Liver (tissue), 8 donors: ENCODE measurements at regions not wholly inside any gene's neighbourhood (a gene's known extent, or its start where the extent isn't known, plus 50 kb on each side); places are given as distances from the start of the nearest gene placed in this dataset.

Experiments used
- DNase-seq: peaks from one replicate; pipeline ENCODE4 v3.0.0-alpha.2; 2017; ENCODE audit warnings: low spot score
- H3K27ac ChIP-seq, 2 donors: one replicate each; pipeline ENCODE4 v1.7.0; 2013; ENCODE audit warnings: inconsistent platforms in 2 of 2, low read length in 2 of 2, control low read depth in 1 of 2, low read depth in 1 of 2, mild to moderate bottlenecking in 1 of 2
- H3K27me3 ChIP-seq, 4 donors: one replicate each; pipeline versions ENCODE4 v1.6.1 to v1.7.0; 2013; ENCODE audit warnings: low read length in 3 of 4, inconsistent platforms in 1 of 4, mild to moderate bottlenecking in 1 of 4, moderate library complexity in 1 of 4; ENCODE audit not compliant: control insufficient read depth in 4 of 4, insufficient read depth in 4 of 4
- H3K36me3 ChIP-seq, 4 donors: one replicate each; pipeline versions ENCODE4 v1.6.1 to v1.7.0; 2013; ENCODE audit warnings: low read length in 3 of 4, mild to moderate bottlenecking in 3 of 4, low read depth in 1 of 4, moderate library complexity in 1 of 4; ENCODE audit not compliant: control insufficient read depth in 4 of 4, insufficient read depth in 3 of 4
- H3K4me1 ChIP-seq, 4 donors: one replicate each; pipeline versions ENCODE4 v1.6.1 to v1.7.0; 2013; ENCODE audit warnings: low read length in 3 of 4, mild to moderate bottlenecking in 3 of 4, moderate library complexity in 1 of 4; ENCODE audit not compliant: control insufficient read depth in 4 of 4, insufficient read depth in 4 of 4
- H3K4me3 ChIP-seq, 3 donors: one replicate each; pipeline versions ENCODE4 v1.6.1 to v1.7.0; 2013; ENCODE audit warnings: low read length in 3 of 3, control low read depth in 1 of 3, low read depth in 1 of 3, mild to moderate bottlenecking in 1 of 3
- H3K9ac ChIP-seq, 2 donors: one replicate each; pipeline ENCODE4 v1.7.0; 2013; ENCODE audit warnings: low read length in 2 of 2, mild to moderate bottlenecking in 2 of 2, moderate library complexity in 2 of 2, control low read depth in 1 of 2, low read depth in 1 of 2
- H3K9me3 ChIP-seq, 4 donors: one replicate each; pipeline versions ENCODE4 v1.6.1 to v1.7.0; 2013; ENCODE audit warnings: low read length in 3 of 4; ENCODE audit not compliant: control insufficient read depth in 4 of 4
- EGR1 ChIP-seq, 2 donors: IDR thresholded peaks; 2 replicates each; pipeline ENCODE4 v1.6.1; 2016 to 2018; ENCODE audit warnings: antibody characterized with exemption in 2 of 2, low read depth in 2 of 2
- FOXA2 ChIP-seq: IDR thresholded peaks from 2 replicates; pipeline ENCODE4 v1.6.1; 2016; ENCODE audit warnings: antibody characterized with exemption
- GABPA ChIP-seq, 2 donors: IDR thresholded peaks in 1 of 2; conservative IDR thresholded peaks in 1 of 2; 2 replicates each; pipeline ENCODE4 v1.6.1; 2016; ENCODE audit warnings: antibody characterized with exemption in 2 of 2, mild to moderate bottlenecking in 1 of 2, moderate library complexity in 1 of 2
- HNF4G ChIP-seq: IDR thresholded peaks from 2 replicates; pipeline ENCODE4 v1.6.1; 2016; ENCODE audit warnings: antibody characterized with exemption
- JUND ChIP-seq, 2 donors: IDR thresholded peaks; 2 replicates each; pipeline ENCODE4 v1.6.1; 2016; ENCODE audit warnings: antibody characterized with exemption in 2 of 2
- NR2F2 ChIP-seq: IDR thresholded peaks from 2 replicates; pipeline ENCODE4 v1.6.1; 2016; ENCODE audit warnings: antibody characterized with exemption
- RAD21 ChIP-seq, 2 donors: IDR thresholded peaks; 2 replicates each; pipeline ENCODE4 v1.6.1; 2016; ENCODE audit warnings: antibody characterized with exemption in 2 of 2, mild to moderate bottlenecking in 2 of 2
- RXRA ChIP-seq, 2 donors: IDR thresholded peaks; 2 replicates each; pipeline ENCODE4 v1.6.1; 2017 to 2018; ENCODE audit warnings: antibody characterized with exemption in 2 of 2, mild to moderate bottlenecking in 1 of 2
- SP1 ChIP-seq: IDR thresholded peaks from 2 replicates; pipeline ENCODE4 v1.6.1; 2018; ENCODE audit warnings: antibody characterized with exemption, mild to moderate bottlenecking
- TAF1 ChIP-seq: conservative IDR thresholded peaks from 2 replicates; pipeline ENCODE4 v1.6.1; 2016; ENCODE audit warnings: antibody characterized with exemption, mild to moderate bottlenecking
- YY1 ChIP-seq: IDR thresholded peaks from 2 replicates; pipeline ENCODE4 v1.6.1; 2016; ENCODE audit warnings: antibody characterized with exemption, mild to moderate bottlenecking
- WGBS: extraction: QIAGEN DNeasy Blood & Tissue Kit; methylation state at CpG from one replicate; pipeline ENCODE4 v1.1.7; 2013; 5-methylcytosine and 5-hydroxymethylcytosine counted together
- TF ChIP-seq, protein P1 (sequence below): fragments of 150-350 bp; IDR thresholded peaks from 2 replicates; pipeline ENCODE4 v1.5.1; 2017; ENCODE audit warnings: improper control_type of control experiment, low read depth, low read length; ENCODE audit not compliant: missing input control
- TF ChIP-seq, protein P2 (sequence below): IDR thresholded peaks from 2 replicates; pipeline ENCODE4 v1.6.1; 2016; ENCODE audit warnings: antibody characterized with exemption
- TF ChIP-seq, protein P3 (sequence below): IDR thresholded peaks from 2 replicates; pipeline ENCODE4 v1.6.1; 2016; ENCODE audit warnings: antibody characterized with exemption
- TF ChIP-seq, protein P4 (sequence below): IDR thresholded peaks from 2 replicates; pipeline ENCODE4 v1.6.1; 2016; ENCODE audit warnings: antibody characterized with exemption, mild to moderate bottlenecking
- TF ChIP-seq, protein P5 (sequence below): IDR thresholded peaks from 2 replicates; pipeline ENCODE4 v1.6.1; 2016; ENCODE audit warnings: antibody characterized with exemption
- donor health status: healthy.
- donor health status: healthy.
- donor health status: healthy.
- donor health status: healthy.
- donor health status: healthy.

DNA sequence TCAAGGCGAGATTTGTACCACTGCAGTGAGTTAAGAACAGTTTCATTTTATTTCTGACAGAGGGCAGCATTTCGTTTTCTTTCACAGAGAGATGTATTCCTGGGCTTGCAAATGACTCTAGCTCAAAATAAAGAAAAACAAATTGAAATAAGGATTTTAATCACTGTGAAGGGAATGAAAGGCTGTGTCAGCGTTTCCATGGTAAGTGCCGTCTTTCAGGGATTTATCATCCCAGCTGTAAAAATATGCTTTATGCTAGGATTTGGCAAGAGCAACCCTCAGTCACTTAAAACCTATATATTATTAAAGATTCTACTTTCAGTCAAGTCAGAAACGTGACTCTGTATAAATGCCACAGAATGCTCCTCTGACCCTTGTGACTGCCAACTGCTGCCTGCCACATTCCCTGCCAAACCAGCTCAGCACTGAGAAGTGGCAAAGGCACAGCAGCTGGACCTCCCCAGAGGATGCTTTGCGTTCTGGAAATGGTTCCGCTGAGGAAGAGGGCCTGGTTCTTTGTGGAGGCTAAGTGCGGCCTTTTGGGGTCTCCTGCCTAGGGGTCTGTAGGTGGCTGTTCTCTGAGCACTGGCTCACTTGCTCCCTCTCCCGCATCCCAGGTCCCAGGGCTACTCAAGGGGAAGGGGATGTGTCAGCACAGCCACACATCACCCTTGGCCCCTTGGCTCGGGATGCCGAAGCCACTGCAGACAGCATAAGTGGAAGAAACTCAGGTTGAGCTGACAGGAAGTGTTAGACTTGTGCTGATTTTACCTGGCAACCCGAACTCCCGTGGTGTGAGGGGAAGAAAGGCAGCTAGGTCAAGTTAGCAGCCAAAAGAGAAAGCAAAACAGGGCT, 56.6 kb upstream of the POMGNT2 start:
- Histone ChIP-seq H3K9me3 (no peaks in the 10 kb centered on the region), H3K27ac (peak overlapping the region in 1 of 2 donors; percentile 48), H3K4me3 (no peak overlapping the region), H3K36me3 (no peaks in the 10 kb centered on the region), H3K4me1 (peaks cover 0 to 8% (median 2%) of the 10 kb centered on the region in 4 donors), H3K27me3 (no peaks in the 10 kb centered on the region), H3K9ac (no peak overlapping the region)
- TF ChIP-seq YY1, result no peak
- TF ChIP-seq, protein P1, sequence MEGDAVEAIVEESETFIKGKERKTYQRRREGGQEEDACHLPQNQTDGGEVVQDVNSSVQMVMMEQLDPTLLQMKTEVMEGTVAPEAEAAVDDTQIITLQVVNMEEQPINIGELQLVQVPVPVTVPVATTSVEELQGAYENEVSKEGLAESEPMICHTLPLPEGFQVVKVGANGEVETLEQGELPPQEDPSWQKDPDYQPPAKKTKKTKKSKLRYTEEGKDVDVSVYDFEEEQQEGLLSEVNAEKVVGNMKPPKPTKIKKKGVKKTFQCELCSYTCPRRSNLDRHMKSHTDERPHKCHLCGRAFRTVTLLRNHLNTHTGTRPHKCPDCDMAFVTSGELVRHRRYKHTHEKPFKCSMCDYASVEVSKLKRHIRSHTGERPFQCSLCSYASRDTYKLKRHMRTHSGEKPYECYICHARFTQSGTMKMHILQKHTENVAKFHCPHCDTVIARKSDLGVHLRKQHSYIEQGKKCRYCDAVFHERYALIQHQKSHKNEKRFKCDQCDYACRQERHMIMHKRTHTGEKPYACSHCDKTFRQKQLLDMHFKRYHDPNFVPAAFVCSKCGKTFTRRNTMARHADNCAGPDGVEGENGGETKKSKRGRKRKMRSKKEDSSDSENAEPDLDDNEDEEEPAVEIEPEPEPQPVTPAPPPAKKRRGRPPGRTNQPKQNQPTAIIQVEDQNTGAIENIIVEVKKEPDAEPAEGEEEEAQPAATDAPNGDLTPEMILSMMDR, result peak; percentile 60
- TF ChIP-seq RAD21 (IDR thresholded peaks at IDR 0.05), result peak; percentile 92 to 93
- TF ChIP-seq FOXA2, result no peak
- DNase-seq, result no peak
- 50% methylated on average over 13 of the region's 13 CpGs for WGBS

DNA sequence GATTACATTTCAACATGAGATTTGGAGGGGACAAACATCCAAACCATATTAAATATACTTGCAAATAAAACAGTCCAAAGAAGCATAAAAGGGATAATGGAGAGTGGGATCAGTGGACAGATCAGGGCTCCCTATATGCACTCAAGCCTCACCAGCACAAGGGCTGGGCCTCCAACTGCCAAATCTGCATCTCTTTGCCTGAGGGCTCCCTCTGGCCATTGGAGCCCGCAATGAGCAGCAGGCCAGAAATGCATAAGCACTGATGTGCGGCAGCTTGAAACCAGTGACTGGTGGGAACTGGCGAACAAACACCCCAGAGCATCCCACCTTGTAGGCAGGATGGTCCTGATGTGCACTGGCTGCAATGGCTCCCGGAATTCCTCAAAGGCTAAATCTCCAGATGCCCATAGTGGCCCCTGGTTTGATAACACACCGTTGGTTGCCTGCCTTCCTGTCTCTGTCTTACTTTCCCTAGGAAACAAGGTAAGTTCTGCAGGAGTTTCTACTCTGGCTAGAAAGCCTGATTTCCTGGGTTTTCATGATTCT, 55.9 kb upstream of the POMGNT2 start:
- H3K9me3 ChIP-seq, result no peaks in the 10 kb centered on the region
- H3K4me1 ChIP-seq, result peaks cover 0 to 8% (median 2%) of the 10 kb centered on the region in 4 donors
- no peak for DNase-seq
- no peak overlapping the region for H3K4me3 ChIP-seq
- H3K27me3 ChIP-seq, result no peaks in the 10 kb centered on the region
- TF ChIP-seq FOXA2 (no peak), YY1 (no peak), HNF4G (no peak), NR2F2 (no peak), GABPA (IDR thresholded peaks at IDR 0.05 in 1 of 2, conservative IDR thresholded peaks at IDR 0.05 in 1 of 2) (no peak), RAD21 (IDR thresholded peaks at IDR 0.05) (no peak), RXRA (IDR thresholded peaks at IDR 0.05) (no peak), SP1 (no peak), TAF1 (no peak)
- TF ChIP-seq, protein P2, sequence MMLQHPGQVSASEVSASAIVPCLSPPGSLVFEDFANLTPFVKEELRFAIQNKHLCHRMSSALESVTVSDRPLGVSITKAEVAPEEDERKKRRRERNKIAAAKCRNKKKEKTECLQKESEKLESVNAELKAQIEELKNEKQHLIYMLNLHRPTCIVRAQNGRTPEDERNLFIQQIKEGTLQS, result no peak
- TF ChIP-seq, protein P1, result no peak
- H3K27ac ChIP-seq, result no peak overlapping the region
- no peaks in the 10 kb centered on the region for H3K36me3 ChIP-seq
- no peak overlapping the region for H3K9ac ChIP-seq
- WGBS, result 63% methylated on average over 5 of the region's 5 CpGs

DNA sequence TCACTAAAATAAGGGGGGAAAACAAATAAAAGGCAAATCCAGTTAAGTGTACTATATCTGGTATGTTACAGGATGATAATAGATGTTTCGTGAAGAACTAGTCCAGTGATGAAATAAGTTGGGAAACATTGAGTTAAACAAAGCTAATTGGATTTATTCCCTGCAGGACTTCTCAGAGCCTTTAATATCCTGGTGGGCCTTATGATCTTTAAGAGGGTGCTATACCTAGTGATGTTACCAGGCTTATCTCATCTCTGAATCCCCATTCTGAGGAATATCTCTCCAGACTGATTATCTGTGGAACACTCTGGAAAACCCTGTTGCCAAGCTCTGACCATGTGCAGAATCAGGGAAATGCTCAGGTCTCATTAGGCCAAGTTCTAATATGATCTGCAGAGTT, 54.8 kb upstream of the POMGNT2 start:
- Histone ChIP-seq H3K4me3 (no peak overlapping the region), H3K27me3 (no peaks in the 10 kb centered on the region), H3K4me1 (peaks cover 0 to 8% (median 2%) of the 10 kb centered on the region in 4 donors), H3K36me3 (no peaks in the 10 kb centered on the region), H3K9me3 (no peaks in the 10 kb centered on the region), H3K27ac (no peak overlapping the region), H3K9ac (no peak overlapping the region)
- WGBS, result 95% methylated on average over 1 of the region's 1 CpG
- DNase-seq, result no peak
- TF ChIP-seq, protein P3, sequence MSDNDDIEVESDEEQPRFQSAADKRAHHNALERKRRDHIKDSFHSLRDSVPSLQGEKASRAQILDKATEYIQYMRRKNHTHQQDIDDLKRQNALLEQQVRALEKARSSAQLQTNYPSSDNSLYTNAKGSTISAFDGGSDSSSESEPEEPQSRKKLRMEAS, result no peak
- TF ChIP-seq, protein P4, sequence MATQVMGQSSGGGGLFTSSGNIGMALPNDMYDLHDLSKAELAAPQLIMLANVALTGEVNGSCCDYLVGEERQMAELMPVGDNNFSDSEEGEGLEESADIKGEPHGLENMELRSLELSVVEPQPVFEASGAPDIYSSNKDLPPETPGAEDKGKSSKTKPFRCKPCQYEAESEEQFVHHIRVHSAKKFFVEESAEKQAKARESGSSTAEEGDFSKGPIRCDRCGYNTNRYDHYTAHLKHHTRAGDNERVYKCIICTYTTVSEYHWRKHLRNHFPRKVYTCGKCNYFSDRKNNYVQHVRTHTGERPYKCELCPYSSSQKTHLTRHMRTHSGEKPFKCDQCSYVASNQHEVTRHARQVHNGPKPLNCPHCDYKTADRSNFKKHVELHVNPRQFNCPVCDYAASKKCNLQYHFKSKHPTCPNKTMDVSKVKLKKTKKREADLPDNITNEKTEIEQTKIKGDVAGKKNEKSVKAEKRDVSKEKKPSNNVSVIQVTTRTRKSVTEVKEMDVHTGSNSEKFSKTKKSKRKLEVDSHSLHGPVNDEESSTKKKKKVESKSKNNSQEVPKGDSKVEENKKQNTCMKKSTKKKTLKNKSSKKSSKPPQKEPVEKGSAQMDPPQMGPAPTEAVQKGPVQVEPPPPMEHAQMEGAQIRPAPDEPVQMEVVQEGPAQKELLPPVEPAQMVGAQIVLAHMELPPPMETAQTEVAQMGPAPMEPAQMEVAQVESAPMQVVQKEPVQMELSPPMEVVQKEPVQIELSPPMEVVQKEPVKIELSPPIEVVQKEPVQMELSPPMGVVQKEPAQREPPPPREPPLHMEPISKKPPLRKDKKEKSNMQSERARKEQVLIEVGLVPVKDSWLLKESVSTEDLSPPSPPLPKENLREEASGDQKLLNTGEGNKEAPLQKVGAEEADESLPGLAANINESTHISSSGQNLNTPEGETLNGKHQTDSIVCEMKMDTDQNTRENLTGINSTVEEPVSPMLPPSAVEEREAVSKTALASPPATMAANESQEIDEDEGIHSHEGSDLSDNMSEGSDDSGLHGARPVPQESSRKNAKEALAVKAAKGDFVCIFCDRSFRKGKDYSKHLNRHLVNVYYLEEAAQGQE, result no peak
- no peak for TF ChIP-seq EGR1 (IDR thresholded peaks at IDR 0.05; ENCODE audit: low read depth in 2 of 2)
- TF ChIP-seq FOXA2, result no peak
- TF ChIP-seq YY1, result no peak
- no peak for TF ChIP-seq RAD21 (IDR thresholded peaks at IDR 0.05)
- TF ChIP-seq TAF1, result no peak
- TF ChIP-seq JUND (IDR thresholded peaks at IDR 0.05), result no peak
- no peak for TF ChIP-seq GABPA (IDR thresholded peaks at IDR 0.05 in 1 of 2, conservative IDR thresholded peaks at IDR 0.05 in 1 of 2)
- TF ChIP-seq, protein P5, sequence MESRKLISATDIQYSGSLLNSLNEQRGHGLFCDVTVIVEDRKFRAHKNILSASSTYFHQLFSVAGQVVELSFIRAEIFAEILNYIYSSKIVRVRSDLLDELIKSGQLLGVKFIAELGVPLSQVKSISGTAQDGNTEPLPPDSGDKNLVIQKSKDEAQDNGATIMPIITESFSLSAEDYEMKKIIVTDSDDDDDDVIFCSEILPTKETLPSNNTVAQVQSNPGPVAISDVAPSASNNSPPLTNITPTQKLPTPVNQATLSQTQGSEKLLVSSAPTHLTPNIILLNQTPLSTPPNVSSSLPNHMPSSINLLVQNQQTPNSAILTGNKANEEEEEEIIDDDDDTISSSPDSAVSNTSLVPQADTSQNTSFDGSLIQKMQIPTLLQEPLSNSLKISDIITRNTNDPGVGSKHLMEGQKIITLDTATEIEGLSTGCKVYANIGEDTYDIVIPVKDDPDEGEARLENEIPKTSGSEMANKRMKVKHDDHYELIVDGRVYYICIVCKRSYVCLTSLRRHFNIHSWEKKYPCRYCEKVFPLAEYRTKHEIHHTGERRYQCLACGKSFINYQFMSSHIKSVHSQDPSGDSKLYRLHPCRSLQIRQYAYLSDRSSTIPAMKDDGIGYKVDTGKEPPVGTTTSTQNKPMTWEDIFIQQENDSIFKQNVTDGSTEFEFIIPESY, result no peak
